Ascending aorta (tissue), 2 donors: ENCODE measurements at regions not wholly inside any gene's neighbourhood (a gene's known extent, or its start where the extent isn't known, plus 50 kb on each side); places are given as distances from the start of the nearest gene placed in this dataset.

Source experiments
- DNase-seq, 2 donors: peaks; one replicate each; pipeline ENCODE4 v3.0.0-alpha.2; 2019; ENCODE audit warnings: low spot score in 2 of 2
- H3K27ac ChIP-seq, 2 donors: fragments of 200-600 bp; sonication (generic); one replicate each; pipeline ENCODE4 v1.5.1; 2016 to 2017; ENCODE audit warnings: mild to moderate bottlenecking in 1 of 2
- H3K27me3 ChIP-seq: fragments of 200-600 bp; sonication (generic); one replicate; pipeline ENCODE4 v1.5.1; 2017
- H3K36me3 ChIP-seq, 2 donors: fragments of 200-600 bp; sonication (generic); one replicate each; pipeline ENCODE4 v1.5.1; 2016
- H3K4me1 ChIP-seq, 2 donors: fragments of 200-600 bp; sonication (generic); one replicate each; pipeline ENCODE4 v1.5.1; 2016 to 2017; ENCODE audit warnings: mild to moderate bottlenecking in 1 of 2
- H3K4me3 ChIP-seq, 2 donors: fragments of 200-600 bp; sonication (generic); one replicate each; pipeline ENCODE4 v1.5.1; 2016 to 2017; ENCODE audit warnings: mild to moderate bottlenecking in 1 of 2
- H3K9me3 ChIP-seq, 2 donors: fragments of 200-600 bp; sonication (generic); one replicate each; pipeline ENCODE4 v1.5.1; 2016
- CTCF ChIP-seq, 3 experiments: fragments of 200-600 bp in 2 of 3; fragments of 450-650 bp in 1 of 3; sonication (generic) in 2 of 3; IDR thresholded peaks; one replicate each; pipeline ENCODE4 v1.5.1; 2016 to 2019; ENCODE audit warnings: antibody characterized with exemption in 3 of 3, mild to moderate bottlenecking in 1 of 3, moderate library complexity in 1 of 3
- intact Hi-C: fragments of 100-400 bp; cut with DNase I; formaldehyde crosslinking; loops from one replicate; pipeline ENCODE4 v1.15.1; 2023

- H3K4me1 ChIP-seq: no peaks in the 10 kb centered on the region
- H3K4me3 ChIP-seq: no peak overlapping the region
- no peaks in the 10 kb centered on the region for H3K9me3 ChIP-seq
- no peak for DNase-seq
- no peak for TF ChIP-seq CTCF (IDR thresholded peaks at IDR 0.05)
- intact Hi-C loops: no loop called here
- H3K27ac ChIP-seq: no peak overlapping the region
- no peaks in the 10 kb centered on the region for H3K36me3 ChIP-seq
- H3K27me3 ChIP-seq: no peaks in the 10 kb centered on the region
Measured at GRCh38 chr6:105781915-105782314, 304.2 kb upstream of the PRDM1 start.

- intact Hi-C loops: no loop called here
- no peaks in the 10 kb centered on the region for H3K9me3 ChIP-seq
Measured at GRCh38 chr6:105781248-105781647, 304.9 kb upstream of the PRDM1 start.

GRCh38 chr6:105780146-105780860 is 305.8 kb upstream of the PRDM1 start:
- no peak for DNase-seq
- Histone ChIP-seq H3K4me3 (no peak overlapping the region), H3K36me3 (no peaks in the 10 kb centered on the region), H3K4me1 (no peaks in the 10 kb centered on the region), H3K9me3 (peaks cover 0 to 5% of the 10 kb centered on the region in 2 donors), H3K27me3 (no peaks in the 10 kb centered on the region), H3K27ac (no peak overlapping the region)
- intact Hi-C loops: no loop called here
- no peak for TF ChIP-seq CTCF (IDR thresholded peaks at IDR 0.05)

More at GRCh38 chr6:105781248-105781647, 304.9 kb upstream of the PRDM1 start:
- Histone ChIP-seq H3K27me3 (no peaks in the 10 kb centered on the region), H3K4me1 (no peaks in the 10 kb centered on the region), H3K4me3 (no peak overlapping the region), H3K27ac (no peak overlapping the region), H3K36me3 (no peaks in the 10 kb centered on the region)
- TF ChIP-seq CTCF (IDR thresholded peaks at IDR 0.05): no peak
- no peak for DNase-seq

GRCh38 chr6:105779110-105779509 is 307.0 kb upstream of the PRDM1 start:
- Histone ChIP-seq H3K36me3 (no peaks in the 10 kb centered on the region), H3K4me3 (no peak overlapping the region), H3K4me1 (no peaks in the 10 kb centered on the region), H3K27ac (no peak overlapping the region), H3K27me3 (no peaks in the 10 kb centered on the region), H3K9me3 (peaks cover 3 to 10% of the 10 kb centered on the region in 2 donors)
- intact Hi-C loops: no loop called here
- no peak for DNase-seq
- no peak for TF ChIP-seq CTCF (IDR thresholded peaks at IDR 0.05)

- Histone ChIP-seq H3K27ac (no peak overlapping the region), H3K9me3 (peaks cover 3 to 12% of the 10 kb centered on the region in 2 donors), H3K27me3 (no peaks in the 10 kb centered on the region), H3K4me1 (no peaks in the 10 kb centered on the region), H3K4me3 (no peak overlapping the region), H3K36me3 (no peaks in the 10 kb centered on the region)
- no peak for TF ChIP-seq CTCF (IDR thresholded peaks at IDR 0.05)
- intact Hi-C loops: no loop called here
- DNase-seq: no peak
Measured at GRCh38 chr6:105775095-105775494, 311.0 kb upstream of the PRDM1 start.
